ENCODE measurements at regions not wholly inside any gene's neighbourhood (a gene's known extent, or its start where the extent isn't known, plus 50 kb on each side); places are given as distances from the start of the nearest gene placed in this dataset.

DNA sequence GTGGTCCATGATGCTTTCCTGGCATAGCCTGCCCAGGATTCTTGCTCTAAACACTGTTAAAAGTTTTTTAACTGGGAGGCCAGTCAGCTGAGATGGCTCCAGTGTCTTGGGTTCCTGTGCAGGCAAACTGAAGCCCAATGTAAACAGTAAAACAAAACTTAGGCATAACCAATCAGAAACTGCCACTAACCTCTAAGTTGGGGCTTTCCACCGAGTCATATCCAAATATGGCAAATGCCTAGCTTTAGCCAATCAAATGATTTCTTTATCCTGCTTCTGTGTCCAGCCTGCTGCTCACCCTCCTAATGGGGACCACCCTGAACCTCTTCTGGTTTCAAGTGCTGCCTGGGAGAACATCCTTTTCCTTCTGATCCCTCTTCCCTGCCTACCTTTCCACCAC is 277.9 kb downstream of the EMP1 start:
- no peak for DNase-seq (ENCODE audit: low spot score)
- TF ChIP-seq CTCF (IDR thresholded peaks at IDR 0.05; ENCODE audit: extremely low read depth, missing control alignments): no peak

DNA sequence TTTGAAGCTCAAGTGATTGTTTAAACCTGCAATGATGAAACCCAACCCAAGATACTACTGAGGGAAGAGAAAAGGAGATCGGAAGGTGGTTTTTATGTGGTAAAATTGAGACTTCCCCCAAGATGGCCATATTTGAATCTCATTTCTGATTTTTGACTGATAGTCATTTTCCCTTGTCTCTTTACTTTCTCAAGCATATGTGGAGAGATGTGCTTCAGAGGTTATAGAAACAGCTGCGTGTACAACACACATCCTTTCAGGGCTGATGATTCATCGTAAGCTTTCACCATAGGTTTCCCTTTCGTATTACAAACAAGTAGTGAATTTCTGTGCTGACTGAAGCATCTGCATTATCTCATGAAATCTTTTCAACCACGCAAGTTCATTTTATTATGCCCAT is 276.2 kb downstream of the EMP1 start:
- no peak for TF ChIP-seq CTCF (IDR thresholded peaks at IDR 0.05; ENCODE audit: extremely low read depth, missing control alignments)
- DNase-seq (ENCODE audit: low spot score): peak; percentile 51

GRCh38 chr12:13471471-13471870 is 274.9 kb downstream of the EMP1 start:
- no peak for DNase-seq (ENCODE audit: low spot score)
- TF ChIP-seq CTCF (IDR thresholded peaks at IDR 0.05; ENCODE audit: extremely low read depth, missing control alignments): no peak

GRCh38 chr12:13465635-13466034 is 269.1 kb downstream of the EMP1 start:
- TF ChIP-seq CTCF (IDR thresholded peaks at IDR 0.05; ENCODE audit: extremely low read depth, missing control alignments): no peak
- DNase-seq (ENCODE audit: low spot score): no peak

- DNase-seq (ENCODE audit: low spot score): no peak
- TF ChIP-seq CTCF (IDR thresholded peaks at IDR 0.05; ENCODE audit: extremely low read depth, missing control alignments): no peak
Measured at GRCh38 chr12:13463189-13463588, 266.7 kb downstream of the EMP1 start.

GRCh38 chr12:13462450-13462849 is 265.9 kb downstream of the EMP1 start:
- no peak for TF ChIP-seq CTCF (IDR thresholded peaks at IDR 0.05; ENCODE audit: extremely low read depth, missing control alignments)
- no peak for DNase-seq (ENCODE audit: low spot score)

DNA sequence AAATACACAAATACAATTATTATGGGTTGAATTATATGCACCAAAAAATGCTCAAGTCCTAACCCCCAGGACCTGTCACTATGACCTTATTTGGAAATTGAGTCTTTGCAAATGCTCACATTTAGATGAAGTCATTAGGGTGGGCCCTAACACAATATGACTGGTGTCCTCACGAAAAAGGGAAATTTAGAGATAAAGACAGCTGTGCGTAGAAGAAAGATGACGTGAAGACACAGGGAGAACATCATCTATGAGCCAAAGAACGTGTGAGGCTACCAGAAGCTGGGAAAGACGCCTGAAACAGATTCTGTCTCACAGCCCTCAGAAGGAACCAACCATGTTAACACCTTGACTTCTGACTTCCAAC is 259.2 kb downstream of the EMP1 start:
- DNase-seq (ENCODE audit: low spot score): no peak
- no peak for TF ChIP-seq CTCF (IDR thresholded peaks at IDR 0.05; ENCODE audit: extremely low read depth, missing control alignments)
